Central memory CD4-positive, alpha-beta T cell (primary cell): ENCODE measurements at regions not wholly inside any gene's neighbourhood (a gene's known extent, or its start where the extent isn't known, plus 50 kb on each side); places are given as distances from the start of the nearest gene placed in this dataset.
"Not testable (repeated sequence)": the region's sequence is repeated elsewhere in the genome, so short reads cannot be mapped to it uniquely, and the experiment has no call there.

ENCODE experiments used
- DNase-seq: peaks from one replicate; pipeline ENCODE4 v3.0.0; 2022

GRCh38 chr21:35982717-35983116 lies 77.6 kb downstream of the SETD4 start:
- no peak for DNase-seq

- DNase-seq: no peak
Observed at GRCh38 chr21:35981514-35982070, 78.7 kb downstream of the SETD4 start.

GRCh38 chr21:35980821-35981220 lies 79.5 kb downstream of the SETD4 start:
- no peak for DNase-seq

- not testable (repeated sequence) for DNase-seq
Observed at GRCh38 chr21:35977860-35978259, 82.5 kb downstream of the SETD4 start.

- no peak for DNase-seq
Observed at GRCh38 chr21:35976929-35977328, 83.4 kb downstream of the SETD4 start.

DNA sequence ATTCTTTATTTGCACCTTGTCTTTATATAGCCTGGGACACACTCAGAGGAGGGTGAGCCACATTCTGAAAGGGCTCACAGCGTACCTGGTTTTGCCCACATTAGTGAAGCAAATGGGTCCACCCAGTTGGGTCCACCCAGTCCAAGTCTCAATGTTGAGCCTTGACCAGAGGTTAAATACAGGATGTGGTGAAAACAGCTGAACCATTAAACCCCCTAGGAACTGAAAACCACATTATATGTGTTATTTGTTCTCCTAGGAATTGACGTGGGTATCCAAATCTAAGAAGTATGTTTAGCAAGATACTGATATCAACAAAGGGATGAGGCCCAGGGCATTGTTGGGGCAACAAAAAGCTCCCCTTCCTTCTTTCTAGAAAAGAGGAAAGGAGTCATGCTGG lies 83.8 kb downstream of the SETD4 start:
- no peak for DNase-seq

DNA sequence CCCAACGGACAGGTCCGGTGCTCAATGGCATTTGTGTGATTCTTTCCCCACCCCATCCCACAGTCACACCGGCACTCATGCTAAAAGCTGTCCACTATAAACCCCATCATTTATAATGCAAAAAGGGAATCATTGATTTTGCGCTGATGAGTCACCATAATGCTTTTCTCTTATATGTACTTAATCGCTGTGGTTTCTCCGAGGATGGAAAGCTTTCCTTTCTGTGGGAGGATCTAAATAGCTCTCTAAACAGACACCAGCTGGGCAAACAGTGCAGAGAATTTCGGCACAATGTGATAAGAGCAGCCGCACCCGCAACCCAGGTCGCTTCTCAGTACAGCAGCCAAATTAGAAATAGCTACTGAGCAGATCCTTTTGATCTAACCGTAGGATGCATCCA lies 85.6 kb downstream of the SETD4 start:
- no peak for DNase-seq

DNA sequence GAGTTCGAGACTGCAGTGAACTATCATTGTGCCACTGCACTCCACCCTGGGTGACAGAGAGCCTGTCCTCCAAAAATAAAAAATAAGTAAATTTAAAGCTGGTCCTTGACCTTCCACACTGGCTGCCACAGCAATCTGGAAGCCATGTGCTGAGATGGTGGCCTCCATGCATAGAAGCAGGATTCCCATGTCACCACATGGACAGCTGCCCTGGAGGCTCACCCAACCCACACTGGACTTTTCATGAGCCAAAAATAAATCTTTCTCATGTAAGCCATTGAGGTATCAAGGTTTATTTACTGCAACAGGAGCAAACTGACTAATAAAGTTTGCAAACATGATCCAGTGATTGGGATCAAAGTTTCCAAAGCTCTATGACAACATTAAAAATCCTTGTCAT lies 88.5 kb downstream of the SETD4 start:
- no peak for DNase-seq

- DNase-seq: no peak
Observed at GRCh38 chr21:35969281-35969680, 91.0 kb downstream of the SETD4 start.

DNA sequence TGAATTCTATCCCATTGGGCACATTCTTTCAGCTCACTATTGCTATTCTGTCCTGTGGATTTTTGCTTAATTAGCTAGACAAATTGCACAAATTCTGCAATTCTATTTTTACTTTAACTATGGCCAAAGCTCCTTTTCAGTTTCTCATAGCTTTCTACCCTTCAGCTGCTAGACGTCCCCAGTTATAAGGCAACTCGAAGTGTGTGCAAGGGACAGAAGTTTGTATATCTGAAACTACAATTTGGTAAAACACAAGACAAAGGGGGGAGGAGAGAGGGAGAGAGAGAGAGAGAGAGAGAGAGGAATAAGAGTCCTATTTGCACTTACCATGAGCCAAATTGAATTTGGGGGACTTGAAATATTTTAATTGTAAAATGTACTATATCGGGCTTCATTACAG lies 91.8 kb downstream of the SETD4 start:
- DNase-seq: no peak

DNA sequence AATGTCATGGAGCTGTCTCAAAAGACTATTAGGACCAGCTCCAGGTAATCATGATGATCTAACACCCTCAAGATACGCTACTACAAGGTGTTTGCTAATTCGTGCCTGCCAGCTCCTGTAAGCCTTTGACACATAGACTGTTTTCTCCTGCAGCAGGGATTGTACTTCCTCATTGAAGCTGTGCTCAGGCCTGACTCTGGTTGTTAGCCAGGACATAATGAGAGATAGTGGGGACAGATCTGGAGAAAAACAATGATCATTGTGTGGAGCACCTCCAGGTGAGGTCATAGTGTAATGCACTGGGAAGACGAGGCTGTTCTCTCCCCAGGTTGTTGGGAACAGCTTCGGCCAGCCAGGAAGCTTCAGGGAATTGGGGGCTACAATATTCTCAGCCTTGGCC lies 94.6 kb downstream of the SETD4 start:
- no peak for DNase-seq

GRCh38 chr21:35963920-35964451 lies 96.3 kb downstream of the SETD4 start:
- DNase-seq: no peak

GRCh38 chr21:35962917-35963316 lies 97.4 kb downstream of the SETD4 start:
- no peak for DNase-seq

DNA sequence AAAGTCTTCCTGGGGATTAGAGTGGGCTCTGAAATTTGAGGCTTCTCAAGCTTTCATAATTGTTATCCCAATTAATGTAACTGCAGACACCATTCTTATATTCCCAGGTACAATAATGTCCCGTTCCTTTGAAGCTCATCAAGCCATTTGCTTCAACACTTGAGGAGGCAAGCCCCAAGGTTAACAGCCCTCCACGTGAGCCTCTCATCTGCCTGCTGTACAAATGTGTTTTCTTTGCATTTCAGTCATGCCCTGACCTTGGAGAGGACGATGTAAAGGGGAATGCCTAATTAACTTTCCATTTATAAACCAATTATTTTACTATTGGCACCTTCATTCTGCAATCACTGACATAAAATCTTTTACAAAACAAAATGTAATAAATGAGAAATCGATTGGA lies 106.3 kb downstream of the SETD4 start:
- DNase-seq: no peak

GRCh38 chr21:35953597-35953996 lies 106.7 kb downstream of the SETD4 start:
- no peak for DNase-seq

DNA sequence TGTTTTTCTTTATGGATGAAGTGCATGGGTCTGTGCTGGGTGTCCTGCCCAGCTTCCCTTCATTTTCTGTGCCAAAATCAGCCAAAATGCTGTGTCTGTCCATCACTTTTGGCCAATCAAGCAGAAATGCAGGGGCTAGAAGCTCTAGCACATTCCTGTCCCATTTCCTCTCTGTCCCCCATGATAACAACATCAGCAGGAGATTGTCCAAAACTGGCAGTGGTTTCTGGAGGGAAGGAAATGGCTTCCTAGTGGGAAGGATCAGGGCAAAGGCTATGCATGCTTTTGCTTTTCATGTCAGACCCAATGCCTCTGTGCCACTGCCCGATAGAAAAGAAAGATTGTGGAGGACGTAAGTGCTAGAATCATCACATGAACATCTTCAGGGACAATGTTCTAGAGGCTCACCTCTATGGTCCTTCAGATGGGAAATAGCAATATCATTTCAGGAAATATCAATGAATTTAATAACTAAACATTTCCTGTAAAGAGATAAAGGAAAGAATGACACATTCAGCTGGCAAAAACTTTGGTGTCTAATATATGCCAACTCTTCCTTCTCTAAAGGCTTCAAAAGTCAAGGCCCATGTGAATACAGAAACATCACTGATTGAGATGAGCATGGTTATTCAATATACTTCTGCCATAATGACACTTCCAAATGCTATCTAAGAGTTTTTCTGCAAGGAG lies 107.5 kb downstream of the SETD4 start:
- no peak for DNase-seq

DNA sequence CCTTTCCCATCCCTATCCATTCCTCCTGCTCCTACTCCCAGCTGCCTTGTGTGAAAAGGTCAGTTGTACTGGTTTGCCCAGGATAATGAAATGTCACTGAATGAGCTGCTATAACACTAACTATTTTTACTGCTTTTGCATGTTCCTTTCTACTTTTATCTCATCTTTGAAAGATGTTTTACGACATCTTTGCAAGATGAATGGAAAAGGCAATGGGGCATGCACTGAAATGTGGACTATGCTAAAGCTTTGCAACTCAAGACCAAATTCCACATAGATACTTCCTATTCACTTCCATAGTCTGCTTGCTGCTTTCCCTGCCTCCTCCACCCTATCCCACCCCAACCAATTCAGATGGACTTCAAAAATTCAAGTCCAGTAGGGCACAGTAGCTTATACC lies 111.3 kb downstream of the SETD4 start:
- DNase-seq: no peak

GRCh38 chr21:35945089-35945671 lies 115.1 kb downstream of the SETD4 start:
- DNase-seq: no peak

DNA sequence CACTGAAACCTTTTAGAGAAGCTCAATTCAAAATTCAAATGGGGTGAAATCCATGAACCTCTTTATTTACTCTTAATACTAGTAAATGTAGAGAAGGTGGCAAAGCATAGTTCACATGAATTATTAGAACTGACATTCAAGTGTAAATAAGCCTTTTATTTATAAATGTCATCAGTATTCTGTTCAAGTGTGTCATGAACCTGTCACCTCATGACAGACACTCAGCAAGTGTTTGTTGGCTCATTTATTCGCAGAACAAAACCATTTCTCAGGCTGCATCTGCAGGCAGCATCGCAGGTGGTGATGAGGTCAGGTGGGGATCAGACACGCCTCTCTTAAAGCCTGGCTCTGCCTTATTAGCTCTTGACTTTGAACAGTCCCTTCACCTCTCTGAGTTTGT lies 116.6 kb downstream of the SETD4 start:
- no peak for DNase-seq

DNA sequence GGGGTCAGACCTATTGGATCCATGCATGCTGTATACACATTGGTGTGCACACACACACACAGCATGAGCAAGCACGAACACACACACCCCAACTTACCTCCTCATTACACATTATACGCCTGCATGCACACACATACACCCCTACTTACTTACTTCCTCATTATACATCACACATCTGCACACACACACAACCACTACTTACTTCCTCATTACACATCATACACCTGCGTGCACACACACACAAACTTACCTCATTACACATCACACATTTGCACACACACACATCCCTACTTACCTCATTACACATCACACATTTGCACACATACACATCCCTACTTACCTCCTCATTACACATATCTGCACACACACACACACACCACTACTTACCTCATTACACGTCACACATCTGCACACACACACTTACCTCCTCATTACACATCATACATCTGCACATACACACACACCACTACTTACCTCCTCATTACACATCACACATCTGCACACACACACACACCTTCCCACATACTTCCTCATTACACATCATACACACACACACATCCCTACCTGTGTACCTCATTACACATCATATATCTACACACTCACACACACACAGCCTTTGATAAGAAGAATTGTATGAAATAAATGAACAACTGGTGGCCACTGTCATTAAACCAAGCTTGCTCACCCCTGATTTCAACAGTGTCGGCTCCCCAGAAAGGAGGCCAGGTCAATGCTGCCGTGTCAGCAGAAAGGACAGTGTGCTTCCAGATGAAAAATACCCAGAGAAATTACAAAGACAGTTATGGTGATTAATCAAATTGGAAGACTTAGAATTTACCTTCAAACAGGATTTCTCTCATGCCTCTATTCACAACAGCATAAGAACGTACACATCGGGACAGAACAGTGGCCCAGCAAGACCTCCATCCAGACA lies 117.8 kb downstream of the SETD4 start:
- DNase-seq: no peak

DNA sequence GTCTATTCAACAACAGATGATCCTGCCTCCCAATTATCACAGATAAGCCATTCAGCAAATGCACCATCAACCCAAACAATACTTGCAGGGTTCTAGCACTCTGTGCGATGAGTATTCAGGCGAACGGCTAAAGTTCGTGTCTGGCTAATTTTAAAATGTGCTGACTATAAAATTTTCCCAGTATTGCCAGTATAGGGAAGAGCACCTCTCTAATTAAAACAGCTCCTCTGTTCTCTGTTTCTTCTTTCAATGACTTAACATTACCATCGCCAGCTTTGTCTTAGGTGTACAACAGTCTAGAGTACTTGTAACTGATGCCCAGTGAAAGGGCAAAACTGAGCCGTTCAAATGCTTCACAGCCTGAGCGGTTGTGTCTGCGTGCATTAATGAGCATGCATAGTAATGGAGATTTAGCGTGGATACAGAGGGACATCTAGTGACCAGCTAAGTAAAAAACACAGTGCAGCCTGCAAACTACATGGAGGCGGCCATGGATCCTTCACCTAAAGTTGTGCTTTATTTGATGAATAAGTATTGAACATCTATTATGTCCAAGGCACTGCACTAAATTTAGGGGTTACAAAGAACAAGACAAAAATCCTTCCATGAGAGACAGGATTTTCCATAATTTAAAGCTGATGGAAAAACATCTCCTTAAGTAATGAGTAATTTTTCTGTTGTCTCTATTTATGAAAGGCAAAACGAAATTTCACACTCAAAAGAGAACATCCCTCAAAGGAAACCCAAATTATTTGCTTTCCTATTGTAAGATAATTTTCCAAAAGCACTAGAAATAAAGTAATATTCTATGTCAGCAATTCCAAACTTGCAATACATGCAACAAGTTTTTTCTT lies 120.0 kb downstream of the SETD4 start:
- no peak for DNase-seq

- no peak for DNase-seq
Observed at GRCh38 chr21:35938446-35938845, 121.9 kb downstream of the SETD4 start.
